Kidney (tissue), 13 donors: ENCODE measurements at regions not wholly inside any gene's neighbourhood (a gene's known extent, or its start where the extent isn't known, plus 50 kb on each side); places are given as distances from the start of the nearest gene placed in this dataset.
"Not testable (repeated sequence)": the region's sequence is repeated elsewhere in the genome, so short reads cannot be mapped to it uniquely, and the experiment has no call there.

ENCODE experiments used
- DNase-seq, 5 donors: peaks; one replicate each; pipeline ENCODE4 v3.0.0-alpha.2; 2013 to 2020
- FAIRE-seq: peaks from 2 replicates; lab custom pipeline; 2012; peaks lifted over from hg19 to GRCh38; lab: Jason Lieb, UNC
- H3K27ac ChIP-seq, 2 donors: one replicate each; pipeline ENCODE4 v1.7.0; 2013; ENCODE audit warnings: low read depth in 2 of 2, low read length in 2 of 2, inconsistent platforms in 1 of 2
- H3K27me3 ChIP-seq: one replicate; pipeline ENCODE4 v1.7.1; 2013; ENCODE audit warnings: low read length, inconsistent platforms; ENCODE audit not compliant: control insufficient read depth, insufficient read depth
- H3K36me3 ChIP-seq, 3 donors: one replicate each; pipeline versions ENCODE4 v1.7.0 to v1.7.1; 2013; ENCODE audit warnings: low read length in 3 of 3, control low read depth in 1 of 3, inconsistent platforms in 1 of 3; ENCODE audit not compliant: insufficient read depth in 3 of 3, control insufficient read depth in 2 of 3
- H3K4me1 ChIP-seq, 3 donors: one replicate each; pipeline versions ENCODE4 v1.7.0 to v1.7.1; 2013; ENCODE audit warnings: low read length in 3 of 3, inconsistent platforms in 1 of 3, low read depth in 1 of 3; ENCODE audit not compliant: control insufficient read depth in 2 of 3, insufficient read depth in 2 of 3
- H3K4me3 ChIP-seq, 3 donors: one replicate each; pipeline versions ENCODE4 v1.7.0 to v1.8.1; 2013; ENCODE audit warnings: low read length in 3 of 3, control low read depth in 1 of 3, inconsistent platforms in 1 of 3
- H3K9ac ChIP-seq, 3 donors: one replicate each; pipeline versions ENCODE4 v1.7.0 to v1.7.1; 2013; ENCODE audit warnings: low read length in 3 of 3, control low read depth in 1 of 3, inconsistent platforms in 1 of 3
- H3K9me3 ChIP-seq, 3 donors: one replicate each; pipeline versions ENCODE4 v1.7.0 to v1.7.1; 2013; ENCODE audit warnings: low read length in 3 of 3, control low read depth in 1 of 3, inconsistent platforms in 1 of 3; ENCODE audit not compliant: control insufficient read depth in 2 of 3, insufficient read depth in 1 of 3
- CTCF ChIP-seq: IDR thresholded peaks from 3 replicates; pipeline ENCODE4 v1.5.1; 2012; ENCODE audit warnings: mild to moderate bottlenecking, moderate library complexity, borderline replicate concordance; ENCODE audit not compliant: insufficient read depth; ENCODE audit errors: extremely low read depth
- intact Hi-C: fragments of 100-400 bp; cut with DNase I; formaldehyde crosslinking; loops from one replicate; pipeline ENCODE4 v1.11.1; 2022
- donor health status: control.
- donor health status: control.
- donor health status: control.
- donor health status: control.
- donor health status: control.
- donor health status: DM: yes; HTN: yes; CAD: no.
- donor health status: Normal renal cell carcinoma (clear cell type).

GRCh38 chr1:31490596-31490995 is 77.6 kb downstream of the SERINC2 start:
- H3K9ac ChIP-seq, FAIRE-seq, H3K4me3 ChIP-seq, DNase-seq, H3K27ac ChIP-seq, H3K36me3 ChIP-seq, intact Hi-C loops, H3K9me3 ChIP-seq, H3K4me1 ChIP-seq, H3K27me3 ChIP-seq: not testable (repeated sequence)

- H3K9me3 ChIP-seq, FAIRE-seq, H3K4me1 ChIP-seq, H3K9ac ChIP-seq, DNase-seq, H3K27ac ChIP-seq, H3K36me3 ChIP-seq, intact Hi-C loops, H3K27me3 ChIP-seq, H3K4me3 ChIP-seq: not testable (repeated sequence)
Measured at GRCh38 chr1:31495351-31495750, 81.0 kb upstream of the TINAGL1 start.

GRCh38 chr1:31495770-31496169 is 80.5 kb upstream of the TINAGL1 start:
- intact Hi-C loops, H3K36me3 ChIP-seq, H3K27me3 ChIP-seq, H3K4me3 ChIP-seq, H3K4me1 ChIP-seq, H3K9ac ChIP-seq, H3K27ac ChIP-seq, DNase-seq, H3K9me3 ChIP-seq, FAIRE-seq: not testable (repeated sequence)

- TF ChIP-seq CTCF = no peak
- no peak for FAIRE-seq
- Histone ChIP-seq H3K9ac (no peak overlapping the region), H3K27me3 (no peaks in the 10 kb centered on the region), H3K9me3 (no peaks in the 10 kb centered on the region), H3K4me1 (no peaks in the 10 kb centered on the region), H3K27ac (no peak overlapping the region), H3K4me3 (no peak overlapping the region), H3K36me3 (no peaks in the 10 kb centered on the region)
- intact Hi-C loops = no loop called here
- DNase-seq = no peak
Measured at GRCh38 chr1:31497601-31498000, 78.7 kb upstream of the TINAGL1 start.

- H3K27me3 ChIP-seq = no peaks in the 10 kb centered on the region
- intact Hi-C loops = no loop called here
- no peak overlapping the region for H3K9ac ChIP-seq
- no peaks in the 10 kb centered on the region for H3K9me3 ChIP-seq
- H3K36me3 ChIP-seq = no peaks in the 10 kb centered on the region
- FAIRE-seq (no peak), DNase-seq (no peak)
- H3K27ac ChIP-seq = no peak overlapping the region
- no peak for TF ChIP-seq CTCF
- H3K4me1 ChIP-seq = peaks cover 0 to 2% (median 0%) of the 10 kb centered on the region in 3 donors
- no peak overlapping the region for H3K4me3 ChIP-seq
Measured at GRCh38 chr1:31498376-31499040, 77.8 kb upstream of the TINAGL1 start.
